ENCODE measurements at regions not wholly inside any gene's neighbourhood (a gene's known extent, or its start where the extent isn't known, plus 50 kb on each side); places are given as distances from the start of the nearest gene placed in this dataset.

DNA sequence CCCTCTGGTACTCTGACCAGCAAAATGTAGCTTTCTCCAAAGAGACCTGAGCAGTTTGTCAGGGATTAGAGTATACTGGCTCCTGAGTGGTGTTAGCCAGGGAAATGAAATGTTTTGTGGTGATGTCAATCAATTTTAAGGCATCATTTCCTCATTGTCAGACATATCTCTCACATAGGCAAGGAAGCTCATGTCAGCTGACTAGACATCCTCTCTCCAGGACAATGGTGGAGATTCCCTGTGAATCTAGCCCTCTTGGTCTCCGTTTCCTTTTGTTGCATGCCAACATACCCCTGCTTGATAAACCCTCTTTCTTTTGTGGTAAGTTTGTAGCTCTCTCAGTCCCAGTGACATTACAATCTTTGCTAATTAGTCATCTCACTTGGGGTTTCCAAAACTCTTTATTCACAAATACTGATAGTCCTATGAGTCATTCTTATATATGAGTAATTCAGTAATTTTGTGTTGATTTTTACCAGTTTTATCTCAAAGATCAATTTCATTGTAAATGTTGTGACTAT is 135.6 kb upstream of the PTPRK start:
- H3K27me3 ChIP-seq: no peaks in the 10 kb centered on the region
- no peak for TF ChIP-seq POLR2AphosphoS5 (IDR thresholded peaks at IDR 0.05)
- no peak for TF ChIP-seq POLR2A (IDR thresholded peaks at IDR 0.05)
- in situ Hi-C loops (cut with MboI; ENCODE audit: low pct_ligation_motif_present in 1 of 4, low pct_unique_long_range_greater_than_20kb in 1 of 4, low sequenced_read_pairs in 3 of 4): no loop called here
- H3K27ac ChIP-seq: no peak overlapping the region
- no peak for DNase-seq
- no peaks in the 10 kb centered on the region for H3K4me1 ChIP-seq
- intact Hi-C loops (cut with DNase I; ENCODE audit: low total_unique reads): no loop called here
- no peaks in the 10 kb centered on the region for H3K36me3 ChIP-seq
- no peaks in the 10 kb centered on the region for H3K9me3 ChIP-seq
- H3K4me3 ChIP-seq: no peak overlapping the region
- whole genome bisulfite sequencing, 2 donors (ENCODE audit: low coverage in 1 of 2): 43 to 55% methylated on average over 1 of the region's 1 CpG

DNA sequence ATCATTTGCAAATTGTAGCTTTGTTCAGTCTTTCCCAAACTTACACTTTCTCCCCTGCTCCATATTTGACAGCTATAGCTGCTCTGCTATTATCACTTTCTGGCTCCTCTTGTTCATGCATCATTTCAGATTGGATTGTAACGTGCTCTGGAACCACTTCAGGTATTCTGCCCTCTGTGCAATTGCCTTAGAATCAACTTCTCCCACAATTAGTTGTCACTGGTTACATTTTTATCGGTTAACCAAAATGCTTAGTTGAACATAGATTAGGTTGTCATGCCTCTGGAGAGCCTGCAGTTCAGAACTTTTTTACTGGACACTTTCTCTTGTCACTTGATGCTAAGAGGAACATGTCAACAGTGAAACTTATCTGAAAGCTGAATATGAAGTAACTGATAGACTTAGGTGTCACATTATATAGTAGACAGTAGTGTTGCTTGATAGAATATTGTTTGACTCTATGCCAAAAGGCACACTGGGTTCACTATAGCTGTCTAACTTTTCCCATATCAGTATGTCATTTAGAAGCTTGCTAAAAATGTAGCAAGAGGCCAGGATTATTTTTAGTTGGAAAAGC is 127.7 kb upstream of the PTPRK start:
- in situ Hi-C loops (cut with MboI; ENCODE audit: low pct_ligation_motif_present in 1 of 4, low pct_unique_long_range_greater_than_20kb in 1 of 4, low sequenced_read_pairs in 3 of 4) (no loop called here), intact Hi-C loops (cut with DNase I; ENCODE audit: low total_unique reads) (no loop called here)
- TF ChIP-seq, protein P1, sequence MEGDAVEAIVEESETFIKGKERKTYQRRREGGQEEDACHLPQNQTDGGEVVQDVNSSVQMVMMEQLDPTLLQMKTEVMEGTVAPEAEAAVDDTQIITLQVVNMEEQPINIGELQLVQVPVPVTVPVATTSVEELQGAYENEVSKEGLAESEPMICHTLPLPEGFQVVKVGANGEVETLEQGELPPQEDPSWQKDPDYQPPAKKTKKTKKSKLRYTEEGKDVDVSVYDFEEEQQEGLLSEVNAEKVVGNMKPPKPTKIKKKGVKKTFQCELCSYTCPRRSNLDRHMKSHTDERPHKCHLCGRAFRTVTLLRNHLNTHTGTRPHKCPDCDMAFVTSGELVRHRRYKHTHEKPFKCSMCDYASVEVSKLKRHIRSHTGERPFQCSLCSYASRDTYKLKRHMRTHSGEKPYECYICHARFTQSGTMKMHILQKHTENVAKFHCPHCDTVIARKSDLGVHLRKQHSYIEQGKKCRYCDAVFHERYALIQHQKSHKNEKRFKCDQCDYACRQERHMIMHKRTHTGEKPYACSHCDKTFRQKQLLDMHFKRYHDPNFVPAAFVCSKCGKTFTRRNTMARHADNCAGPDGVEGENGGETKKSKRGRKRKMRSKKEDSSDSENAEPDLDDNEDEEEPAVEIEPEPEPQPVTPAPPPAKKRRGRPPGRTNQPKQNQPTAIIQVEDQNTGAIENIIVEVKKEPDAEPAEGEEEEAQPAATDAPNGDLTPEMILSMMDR (IDR thresholded peaks at IDR 0.05): no peak
- no peak for TF ChIP-seq POLR2A (IDR thresholded peaks at IDR 0.05)
- no peak for TF ChIP-seq EP300 (IDR thresholded peaks at IDR 0.05; ENCODE audit: low read depth)
- no peak for TF ChIP-seq POLR2AphosphoS5 (IDR thresholded peaks at IDR 0.05)
- no peaks in the 10 kb centered on the region for H3K36me3 ChIP-seq
- H3K4me3 ChIP-seq: no peak overlapping the region
- no peaks in the 10 kb centered on the region for H3K9me3 ChIP-seq
- H3K27ac ChIP-seq: no peak overlapping the region
- no peak for DNase-seq
- H3K27me3 ChIP-seq: no peaks in the 10 kb centered on the region
- WGBS, 2 donors (ENCODE audit: low coverage in 1 of 2): 75 to 81% methylated on average over 2 of the region's 2 CpGs
- no peaks in the 10 kb centered on the region for H3K4me1 ChIP-seq

DNA sequence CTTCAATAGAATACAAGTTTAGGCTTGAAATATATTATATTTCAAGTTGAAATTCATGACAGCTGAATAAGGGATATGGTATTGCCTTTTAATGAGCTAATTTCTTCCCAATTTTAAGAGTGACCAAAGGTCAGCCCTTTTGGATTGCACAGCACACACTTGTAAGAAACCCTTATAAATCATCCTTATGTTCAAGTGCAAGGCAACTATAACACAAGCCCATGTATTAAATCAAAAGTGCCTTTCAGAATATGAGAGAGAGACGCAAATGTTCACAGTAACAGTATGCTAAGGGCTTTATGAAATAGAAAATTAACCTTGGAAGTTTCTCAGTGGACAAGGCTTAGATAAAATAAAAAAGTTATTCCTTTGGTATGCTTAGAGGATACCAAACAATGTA is 121.7 kb upstream of the PTPRK start:
- WGBS, 2 donors (ENCODE audit: low coverage in 1 of 2): 83 to 84% methylated on average over 1 of the region's 1 CpG
- Histone ChIP-seq H3K27ac (no peak overlapping the region), H3K36me3 (no peaks in the 10 kb centered on the region), H3K9me3 (no peaks in the 10 kb centered on the region), H3K27me3 (no peaks in the 10 kb centered on the region), H3K4me1 (no peaks in the 10 kb centered on the region), H3K4me3 (no peak overlapping the region)
- in situ Hi-C loops (cut with MboI; ENCODE audit: low pct_ligation_motif_present in 1 of 4, low pct_unique_long_range_greater_than_20kb in 1 of 4, low sequenced_read_pairs in 3 of 4): no loop called here
- intact Hi-C loops (cut with DNase I; ENCODE audit: low total_unique reads): no loop called here
- TF ChIP-seq, protein P1 (IDR thresholded peaks at IDR 0.05): no peak
- TF ChIP-seq EP300 (IDR thresholded peaks at IDR 0.05; ENCODE audit: low read depth): no peak
- no peak for TF ChIP-seq POLR2AphosphoS5 (IDR thresholded peaks at IDR 0.05)
- no peak for TF ChIP-seq POLR2A (IDR thresholded peaks at IDR 0.05)
- DNase-seq: no peak

DNA sequence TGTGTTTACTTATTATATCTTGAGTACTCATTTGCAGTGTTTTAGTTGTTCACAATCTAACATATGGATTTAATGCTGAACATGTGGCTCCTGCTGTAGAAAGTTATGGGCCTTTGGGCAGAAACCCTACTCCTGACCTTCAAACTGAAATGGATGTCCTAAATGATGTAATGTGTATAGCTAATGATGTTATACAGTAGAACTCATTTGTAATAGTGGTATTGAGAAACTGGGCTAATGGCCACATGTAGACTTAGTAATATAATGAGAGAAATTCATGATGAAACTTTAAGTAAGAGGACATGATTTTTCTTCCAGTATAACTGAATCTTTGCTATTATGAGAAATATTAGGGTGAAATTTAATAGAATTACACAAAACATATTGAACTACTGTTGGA is 121.3 kb upstream of the PTPRK start:
- DNase-seq: no peak
- no peaks in the 10 kb centered on the region for H3K9me3 ChIP-seq
- no peaks in the 10 kb centered on the region for H3K27me3 ChIP-seq
- intact Hi-C loops (cut with DNase I; ENCODE audit: low total_unique reads) (no loop called here), in situ Hi-C loops (cut with MboI; ENCODE audit: low pct_ligation_motif_present in 1 of 4, low pct_unique_long_range_greater_than_20kb in 1 of 4, low sequenced_read_pairs in 3 of 4) (no loop called here)
- H3K36me3 ChIP-seq: no peaks in the 10 kb centered on the region
- TF ChIP-seq, protein P1 (IDR thresholded peaks at IDR 0.05): no peak
- TF ChIP-seq EP300 (IDR thresholded peaks at IDR 0.05; ENCODE audit: low read depth): no peak
- TF ChIP-seq POLR2A (IDR thresholded peaks at IDR 0.05): no peak
- TF ChIP-seq POLR2AphosphoS5 (IDR thresholded peaks at IDR 0.05): no peak
- no peak overlapping the region for H3K4me3 ChIP-seq
- H3K4me1 ChIP-seq: no peaks in the 10 kb centered on the region
- H3K27ac ChIP-seq: no peak overlapping the region

DNA sequence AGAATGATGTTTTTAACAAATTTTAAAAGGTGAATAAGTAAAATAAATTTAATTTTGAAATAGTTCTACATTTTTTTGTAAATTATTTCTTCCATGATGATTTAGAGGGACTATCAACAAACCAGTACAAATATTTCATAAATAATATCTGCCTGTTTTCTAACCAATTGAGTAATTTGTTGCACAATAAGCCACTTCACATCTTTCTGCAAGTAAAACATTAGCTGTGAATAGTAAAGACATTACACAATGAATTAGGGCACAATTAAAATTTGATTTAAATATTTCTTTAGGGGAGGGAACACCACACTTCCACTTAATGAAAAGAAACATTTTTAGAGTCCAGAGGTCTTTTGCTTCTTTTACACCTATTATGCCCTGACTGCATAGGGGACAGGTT is 118.4 kb upstream of the PTPRK start:
- intact Hi-C loops (cut with DNase I; ENCODE audit: low total_unique reads) (no loop called here), in situ Hi-C loops (cut with MboI; ENCODE audit: low pct_ligation_motif_present in 1 of 4, low pct_unique_long_range_greater_than_20kb in 1 of 4, low sequenced_read_pairs in 3 of 4) (no loop called here)
- DNase-seq: no peak
- TF ChIP-seq, protein P1 (IDR thresholded peaks at IDR 0.05): no peak
- TF ChIP-seq POLR2AphosphoS5 (IDR thresholded peaks at IDR 0.05) (no peak), EP300 (IDR thresholded peaks at IDR 0.05; ENCODE audit: low read depth) (no peak), POLR2A (IDR thresholded peaks at IDR 0.05) (no peak)
- Histone ChIP-seq H3K9me3 (no peaks in the 10 kb centered on the region), H3K27me3 (no peaks in the 10 kb centered on the region), H3K36me3 (no peaks in the 10 kb centered on the region), H3K4me1 (no peaks in the 10 kb centered on the region), H3K27ac (no peak overlapping the region), H3K4me3 (no peak overlapping the region)

Data from transverse colon (tissue), 4 donors.